ENCODE measurements at regions not wholly inside any gene's neighbourhood (a gene's known extent, or its start where the extent isn't known, plus 50 kb on each side); places are given as distances from the start of the nearest gene placed in this dataset.

GRCh38 chr2:221774136-221774535 is 202.0 kb upstream of the EPHA4 start:
- no peak for DNase-seq (ENCODE audit: low spot score)
- in situ Hi-C loops (cut with MboI; ENCODE audit: low pct_unique_long_range_greater_than_20kb, low sequenced_read_pairs, unreplicated experiment), result no loop called here
- TF ChIP-seq, protein P1, sequence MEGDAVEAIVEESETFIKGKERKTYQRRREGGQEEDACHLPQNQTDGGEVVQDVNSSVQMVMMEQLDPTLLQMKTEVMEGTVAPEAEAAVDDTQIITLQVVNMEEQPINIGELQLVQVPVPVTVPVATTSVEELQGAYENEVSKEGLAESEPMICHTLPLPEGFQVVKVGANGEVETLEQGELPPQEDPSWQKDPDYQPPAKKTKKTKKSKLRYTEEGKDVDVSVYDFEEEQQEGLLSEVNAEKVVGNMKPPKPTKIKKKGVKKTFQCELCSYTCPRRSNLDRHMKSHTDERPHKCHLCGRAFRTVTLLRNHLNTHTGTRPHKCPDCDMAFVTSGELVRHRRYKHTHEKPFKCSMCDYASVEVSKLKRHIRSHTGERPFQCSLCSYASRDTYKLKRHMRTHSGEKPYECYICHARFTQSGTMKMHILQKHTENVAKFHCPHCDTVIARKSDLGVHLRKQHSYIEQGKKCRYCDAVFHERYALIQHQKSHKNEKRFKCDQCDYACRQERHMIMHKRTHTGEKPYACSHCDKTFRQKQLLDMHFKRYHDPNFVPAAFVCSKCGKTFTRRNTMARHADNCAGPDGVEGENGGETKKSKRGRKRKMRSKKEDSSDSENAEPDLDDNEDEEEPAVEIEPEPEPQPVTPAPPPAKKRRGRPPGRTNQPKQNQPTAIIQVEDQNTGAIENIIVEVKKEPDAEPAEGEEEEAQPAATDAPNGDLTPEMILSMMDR (IDR thresholded peaks at IDR 0.05; ENCODE audit: extremely low read depth, insufficient read depth, missing control alignments), result no peak

DNA sequence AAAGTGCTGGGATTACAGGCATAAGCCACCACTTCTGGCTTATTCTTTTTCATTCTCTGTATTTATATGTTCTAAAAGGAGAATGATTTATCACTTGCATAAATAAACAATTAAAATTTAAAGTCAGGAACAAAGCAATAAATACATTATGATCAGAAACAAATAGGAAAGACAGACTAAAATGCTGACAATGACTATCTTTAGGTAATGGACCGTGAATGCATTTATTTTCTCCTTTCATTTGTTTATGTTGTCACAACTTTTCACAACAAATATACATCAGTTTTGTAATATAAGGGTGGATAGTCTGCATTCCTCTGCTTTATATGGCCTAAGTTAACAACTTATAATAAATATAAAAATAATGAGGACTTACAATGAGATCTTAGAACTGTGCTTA is 199.2 kb upstream of the EPHA4 start:
- TF ChIP-seq, protein P1 (IDR thresholded peaks at IDR 0.05; ENCODE audit: extremely low read depth, insufficient read depth, missing control alignments), result no peak
- in situ Hi-C loops (cut with MboI; ENCODE audit: low pct_unique_long_range_greater_than_20kb, low sequenced_read_pairs, unreplicated experiment), result no loop called here
- no peak for DNase-seq (ENCODE audit: low spot score)

GRCh38 chr2:221767106-221768012 is 195.3 kb upstream of the EPHA4 start:
- TF ChIP-seq, protein P1 (IDR thresholded peaks at IDR 0.05; ENCODE audit: extremely low read depth, insufficient read depth, missing control alignments), result no peak
- DNase-seq (ENCODE audit: low spot score), result no peak

DNA sequence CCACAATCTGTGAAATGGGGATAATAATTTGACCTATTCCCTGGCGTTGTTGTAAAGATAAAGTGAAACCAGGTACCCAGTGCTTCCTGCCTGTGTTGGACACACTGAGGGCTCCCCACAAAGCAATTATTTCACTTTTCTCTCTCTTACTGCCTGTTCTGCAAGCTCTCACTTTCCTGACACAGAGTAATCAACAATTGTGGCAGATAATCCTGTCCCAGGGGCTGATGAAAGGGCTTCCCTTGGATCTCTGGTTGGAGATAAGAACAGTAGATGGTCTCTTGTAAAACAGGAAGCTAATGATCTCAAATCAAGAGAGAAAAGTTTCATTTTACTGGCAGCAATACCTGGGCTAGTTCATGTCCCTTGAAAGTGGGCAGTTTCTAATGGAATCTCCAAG is 190.4 kb upstream of the EPHA4 start:
- TF ChIP-seq, protein P1 (IDR thresholded peaks at IDR 0.05; ENCODE audit: extremely low read depth, insufficient read depth, missing control alignments), result no peak
- in situ Hi-C loops (cut with MboI; ENCODE audit: low pct_unique_long_range_greater_than_20kb, low sequenced_read_pairs, unreplicated experiment), result no loop called here
- DNase-seq (ENCODE audit: low spot score), result no peak

More at GRCh38 chr2:221767106-221768012, 195.3 kb upstream of the EPHA4 start:
- in situ Hi-C loops (cut with MboI; ENCODE audit: low pct_unique_long_range_greater_than_20kb, low sequenced_read_pairs, unreplicated experiment), result no loop called here

DNA sequence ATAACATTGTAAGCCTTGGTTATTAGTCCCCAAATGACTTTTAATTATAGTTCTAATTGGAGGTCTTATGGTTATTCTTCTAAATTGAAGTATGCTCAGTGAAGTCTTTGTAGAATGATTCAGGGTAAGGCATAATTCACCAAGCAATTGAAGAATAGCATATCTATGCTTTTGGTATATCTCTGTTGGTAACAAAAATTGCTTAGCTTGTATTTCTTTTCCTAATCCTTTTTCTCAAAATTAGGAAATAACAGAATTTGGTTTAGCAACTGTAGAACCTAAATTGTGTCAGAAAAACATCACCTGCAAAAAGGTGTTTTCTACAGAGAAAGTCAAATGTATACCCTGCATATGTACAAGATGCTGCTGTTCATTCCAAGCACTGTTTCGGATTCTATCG is 189.2 kb upstream of the EPHA4 start:
- TF ChIP-seq, protein P1 (IDR thresholded peaks at IDR 0.05; ENCODE audit: extremely low read depth, insufficient read depth, missing control alignments), result no peak
- DNase-seq (ENCODE audit: low spot score), result no peak
- in situ Hi-C loops (cut with MboI; ENCODE audit: low pct_unique_long_range_greater_than_20kb, low sequenced_read_pairs, unreplicated experiment), result no loop called here

GRCh38 chr2:221758076-221758475 is 186.0 kb upstream of the EPHA4 start:
- in situ Hi-C loops (cut with MboI; ENCODE audit: low pct_unique_long_range_greater_than_20kb, low sequenced_read_pairs, unreplicated experiment), result no loop called here
- DNase-seq (ENCODE audit: low spot score), result no peak
- TF ChIP-seq, protein P1 (IDR thresholded peaks at IDR 0.05; ENCODE audit: extremely low read depth, insufficient read depth, missing control alignments), result no peak
